Mucosa of stomach (tissue), 1 donor: ENCODE measurements at regions not wholly inside any gene's neighbourhood (a gene's known extent, or its start where the extent isn't known, plus 50 kb on each side); places are given as distances from the start of the nearest gene placed in this dataset.

Source experiments
- H3K27me3 ChIP-seq: one replicate; pipeline ENCODE4 v1.7.0; 2013; ENCODE audit warnings: mild to moderate bottlenecking, low read length; ENCODE audit not compliant: control insufficient read depth, insufficient read depth
- H3K36me3 ChIP-seq: one replicate; pipeline ENCODE4 v1.7.0; 2013; ENCODE audit warnings: low read length; ENCODE audit not compliant: control insufficient read depth, insufficient read depth
- H3K4me1 ChIP-seq: one replicate; pipeline ENCODE4 v1.7.0; 2013; ENCODE audit warnings: mild to moderate bottlenecking, low read length; ENCODE audit not compliant: control insufficient read depth, insufficient read depth
- H3K4me3 ChIP-seq: one replicate; pipeline ENCODE4 v1.7.0; 2013; ENCODE audit warnings: low read length
- H3K9ac ChIP-seq: one replicate; pipeline ENCODE4 v1.7.0; 2013; ENCODE audit warnings: mild to moderate bottlenecking, low read length, moderate library complexity
- H3K9me3 ChIP-seq: one replicate; pipeline ENCODE4 v1.7.0; 2013; ENCODE audit warnings: mild to moderate bottlenecking, low read length, moderate library complexity; ENCODE audit not compliant: control insufficient read depth
- donor health status: Pancreatic carcinoma.

- no peaks in the 10 kb centered on the region for H3K9me3 ChIP-seq
- H3K9ac ChIP-seq, result no peak overlapping the region
- H3K36me3 ChIP-seq, result no peaks in the 10 kb centered on the region
- no peaks in the 10 kb centered on the region for H3K4me1 ChIP-seq
- no peaks in the 10 kb centered on the region for H3K27me3 ChIP-seq
- H3K4me3 ChIP-seq, result no peak overlapping the region
These were observed 327.0 kb upstream of the HS6ST1 start for GRCh38 chr2:128645631-128646030.

GRCh38 chr2:128646091-128646490, 327.4 kb upstream of the HS6ST1 start:
- Histone ChIP-seq H3K4me3 (no peak overlapping the region), H3K36me3 (no peaks in the 10 kb centered on the region), H3K9me3 (no peaks in the 10 kb centered on the region)

GRCh38 chr2:128646691-128647090, 328.0 kb upstream of the HS6ST1 start:
- no peaks in the 10 kb centered on the region for H3K9me3 ChIP-seq
- no peaks in the 10 kb centered on the region for H3K27me3 ChIP-seq
- no peak overlapping the region for H3K4me3 ChIP-seq
- H3K9ac ChIP-seq, result no peak overlapping the region
- H3K4me1 ChIP-seq, result no peaks in the 10 kb centered on the region
- H3K36me3 ChIP-seq, result no peaks in the 10 kb centered on the region

More at GRCh38 chr2:128646091-128646490, 327.4 kb upstream of the HS6ST1 start:
- Histone ChIP-seq H3K27me3 (no peaks in the 10 kb centered on the region), H3K9ac (no peak overlapping the region), H3K4me1 (no peaks in the 10 kb centered on the region)

- Histone ChIP-seq H3K4me1 (no peaks in the 10 kb centered on the region), H3K27me3 (no peaks in the 10 kb centered on the region), H3K9me3 (no peaks in the 10 kb centered on the region), H3K9ac (no peak overlapping the region), H3K4me3 (no peak overlapping the region), H3K36me3 (no peaks in the 10 kb centered on the region)
These were observed 332.3 kb upstream of the HS6ST1 start for GRCh38 chr2:128651000-128651399.

- Histone ChIP-seq H3K4me1 (no peaks in the 10 kb centered on the region), H3K4me3 (no peak overlapping the region), H3K36me3 (no peaks in the 10 kb centered on the region), H3K9me3 (no peaks in the 10 kb centered on the region), H3K9ac (no peak overlapping the region), H3K27me3 (no peaks in the 10 kb centered on the region)
These were observed 335.7 kb upstream of the HS6ST1 start for GRCh38 chr2:128654408-128654807.

GRCh38 chr2:128660836-128661235, 342.2 kb upstream of the HS6ST1 start:
- H3K9me3 ChIP-seq, result no peaks in the 10 kb centered on the region
- no peak overlapping the region for H3K4me3 ChIP-seq
- no peak overlapping the region for H3K9ac ChIP-seq
- H3K36me3 ChIP-seq, result no peaks in the 10 kb centered on the region
- H3K27me3 ChIP-seq, result peaks cover 3% of the 10 kb centered on the region
- no peaks in the 10 kb centered on the region for H3K4me1 ChIP-seq

- peaks cover 3% of the 10 kb centered on the region for H3K27me3 ChIP-seq
- H3K9me3 ChIP-seq, result no peaks in the 10 kb centered on the region
- no peaks in the 10 kb centered on the region for H3K4me1 ChIP-seq
- H3K9ac ChIP-seq, result no peak overlapping the region
- no peaks in the 10 kb centered on the region for H3K36me3 ChIP-seq
- H3K4me3 ChIP-seq, result no peak overlapping the region
These were observed 342.6 kb upstream of the HS6ST1 start for GRCh38 chr2:128661311-128661710.

GRCh38 chr2:128662051-128662471, 343.4 kb upstream of the HS6ST1 start:
- H3K4me1 ChIP-seq, result no peaks in the 10 kb centered on the region
- no peaks in the 10 kb centered on the region for H3K36me3 ChIP-seq
- peaks cover 3% of the 10 kb centered on the region for H3K27me3 ChIP-seq
- no peak overlapping the region for H3K9ac ChIP-seq
- H3K9me3 ChIP-seq, result no peaks in the 10 kb centered on the region
- H3K4me3 ChIP-seq, result no peak overlapping the region

GRCh38 chr2:128663371-128664050, 344.8 kb upstream of the HS6ST1 start:
- no peak overlapping the region for H3K9ac ChIP-seq
- no peaks in the 10 kb centered on the region for H3K36me3 ChIP-seq
- no peaks in the 10 kb centered on the region for H3K9me3 ChIP-seq
- peaks cover 5% of the 10 kb centered on the region for H3K27me3 ChIP-seq
- H3K4me3 ChIP-seq, result no peak overlapping the region
- no peaks in the 10 kb centered on the region for H3K4me1 ChIP-seq

- Histone ChIP-seq H3K9ac (no peak overlapping the region), H3K4me3 (no peak overlapping the region), H3K4me1 (no peaks in the 10 kb centered on the region), H3K27me3 (peaks cover 5% of the 10 kb centered on the region), H3K36me3 (no peaks in the 10 kb centered on the region), H3K9me3 (no peaks in the 10 kb centered on the region)
These were observed 345.9 kb upstream of the HS6ST1 start for GRCh38 chr2:128664499-128664971.

GRCh38 chr2:128665113-128665512, 346.4 kb upstream of the HS6ST1 start:
- Histone ChIP-seq H3K36me3 (no peaks in the 10 kb centered on the region), H3K9ac (no peak overlapping the region), H3K4me3 (no peak overlapping the region), H3K4me1 (no peaks in the 10 kb centered on the region), H3K9me3 (no peaks in the 10 kb centered on the region), H3K27me3 (peaks cover 5% of the 10 kb centered on the region)

- no peaks in the 10 kb centered on the region for H3K4me1 ChIP-seq
These were observed 347.9 kb upstream of the HS6ST1 start for GRCh38 chr2:128666596-128666995.

GRCh38 chr2:128667391-128667790, 348.7 kb upstream of the HS6ST1 start:
- H3K9me3 ChIP-seq, result no peaks in the 10 kb centered on the region

More at GRCh38 chr2:128666596-128666995, 347.9 kb upstream of the HS6ST1 start:
- Histone ChIP-seq H3K4me3 (no peak overlapping the region), H3K9me3 (no peaks in the 10 kb centered on the region), H3K27me3 (peaks cover 5% of the 10 kb centered on the region), H3K9ac (no peak overlapping the region), H3K36me3 (no peaks in the 10 kb centered on the region)

More at GRCh38 chr2:128667391-128667790, 348.7 kb upstream of the HS6ST1 start:
- no peaks in the 10 kb centered on the region for H3K4me1 ChIP-seq
- peaks cover 5% of the 10 kb centered on the region for H3K27me3 ChIP-seq
- no peak overlapping the region for H3K9ac ChIP-seq
- no peaks in the 10 kb centered on the region for H3K36me3 ChIP-seq
- no peak overlapping the region for H3K4me3 ChIP-seq
